GM04503 (cell line): ENCODE measurements at regions not wholly inside any gene's neighbourhood (a gene's known extent, or its start where the extent isn't known, plus 50 kb on each side); places are given as distances from the start of the nearest gene placed in this dataset.
"Not testable (repeated sequence)": the region's sequence is repeated elsewhere in the genome, so short reads cannot be mapped to it uniquely, and the experiment has no call there.

Source experiments
- DNase-seq: peaks from one replicate; pipeline ENCODE4 v3.0.0-alpha.2; 2012; ENCODE audit warnings: low read depth

GRCh38 chr3:70631716-70632307 lies 319.4 kb upstream of the MDFIC2 start:
- DNase-seq: no peak

GRCh38 chr3:70621451-70621850 lies 309.0 kb upstream of the MDFIC2 start:
- no peak for DNase-seq

- no peak for DNase-seq
These were observed 308.5 kb upstream of the MDFIC2 start for GRCh38 chr3:70620956-70621355.

GRCh38 chr3:70620367-70620766 lies 307.9 kb upstream of the MDFIC2 start:
- DNase-seq: no peak

- no peak for DNase-seq
These were observed 305.7 kb upstream of the MDFIC2 start for GRCh38 chr3:70618151-70618550.

GRCh38 chr3:70617349-70617748 lies 304.9 kb upstream of the MDFIC2 start:
- not testable (repeated sequence) for DNase-seq

- no peak for DNase-seq
These were observed 302.8 kb upstream of the MDFIC2 start for GRCh38 chr3:70615286-70615685.

GRCh38 chr3:70614111-70614510 lies 301.7 kb upstream of the MDFIC2 start:
- DNase-seq: no peak

GRCh38 chr3:70612920-70613319 lies 300.5 kb upstream of the MDFIC2 start:
- no peak for DNase-seq

GRCh38 chr3:70611667-70612277 lies 299.3 kb upstream of the MDFIC2 start:
- not testable (repeated sequence) for DNase-seq

GRCh38 chr3:70608434-70608833 lies 296.0 kb upstream of the MDFIC2 start:
- DNase-seq: no peak

GRCh38 chr3:70607469-70607868 lies 295.0 kb upstream of the MDFIC2 start:
- no peak for DNase-seq

- no peak for DNase-seq
These were observed 293.6 kb upstream of the MDFIC2 start for GRCh38 chr3:70606018-70606417.

- no peak for DNase-seq
These were observed 290.7 kb upstream of the MDFIC2 start for GRCh38 chr3:70603103-70603502.

- DNase-seq: no peak
These were observed 284.9 kb upstream of the MDFIC2 start for GRCh38 chr3:70597312-70597711.

- DNase-seq: no peak
These were observed 271.2 kb upstream of the MDFIC2 start for GRCh38 chr3:70583682-70584081.

- no peak for DNase-seq
These were observed 270.4 kb upstream of the MDFIC2 start for GRCh38 chr3:70582803-70583202.

- DNase-seq: no peak
These were observed 267.6 kb upstream of the MDFIC2 start for GRCh38 chr3:70580021-70580420.

- DNase-seq: no peak
These were observed 259.3 kb upstream of the MDFIC2 start for GRCh38 chr3:70571696-70572095.

GRCh38 chr3:70570584-70570983 lies 258.1 kb upstream of the MDFIC2 start:
- DNase-seq: no peak

- no peak for DNase-seq
These were observed 256.2 kb upstream of the MDFIC2 start for GRCh38 chr3:70568626-70569025.

GRCh38 chr3:70565861-70566260 lies 253.4 kb upstream of the MDFIC2 start:
- no peak for DNase-seq

GRCh38 chr3:70564552-70564951 lies 252.1 kb upstream of the MDFIC2 start:
- DNase-seq: no peak

- DNase-seq: no peak
These were observed 249.4 kb upstream of the MDFIC2 start for GRCh38 chr3:70561796-70562195.
